Peyer's patch (tissue), 4 donors: ENCODE measurements at regions not wholly inside any gene's neighbourhood (a gene's known extent, or its start where the extent isn't known, plus 50 kb on each side); places are given as distances from the start of the nearest gene placed in this dataset.

Experiments
- DNase-seq, 3 donors: peaks; one replicate each; pipeline ENCODE4 v3.0.0-alpha.2; 2017 to 2019
- H3K27ac ChIP-seq, 4 donors: fragments of 200-600 bp; sonication (generic); one replicate each; pipeline ENCODE4 v1.5.1; 2016 to 2019
- H3K27me3 ChIP-seq, 2 donors: fragments of 200-600 bp; sonication (generic); one replicate each; pipeline ENCODE4 v1.5.1; 2019
- H3K36me3 ChIP-seq, 3 donors: fragments of 200-600 bp; sonication (generic); one replicate each; pipeline ENCODE4 v1.5.1; 2016 to 2019
- H3K4me1 ChIP-seq, 4 donors: fragments of 200-600 bp; sonication (generic); one replicate each; pipeline ENCODE4 v1.5.1; 2016 to 2019
- H3K4me3 ChIP-seq, 4 donors: fragments of 200-600 bp; sonication (generic); 1 replicate in 3 of 4; 2 replicates in 1 of 4; pipeline ENCODE4 v1.5.1; 2016 to 2019; ENCODE audit warnings: mild to moderate bottlenecking in 1 of 4
- H3K9me3 ChIP-seq, 4 donors: fragments of 200-600 bp; sonication (generic); one replicate each; pipeline ENCODE4 v1.5.1; 2016 to 2019; ENCODE audit warnings: mild to moderate bottlenecking in 1 of 4
- CTCF ChIP-seq, 6 experiments: fragments of 450-650 bp in 4 of 6; fragments of 200-600 bp in 2 of 6; sonication (generic) in 1 of 6; IDR thresholded peaks; one replicate each; pipeline ENCODE4 v1.5.1; 2017 to 2019; ENCODE audit warnings: antibody characterized with exemption in 6 of 6, mild to moderate bottlenecking in 3 of 6, moderate library complexity in 1 of 6
- POLR2A ChIP-seq, 2 donors: fragments of 450-650 bp; IDR thresholded peaks; one replicate each; pipeline ENCODE4 v1.5.1; 2017; ENCODE audit warnings: antibody characterized with exemption in 2 of 2, mild to moderate bottlenecking in 2 of 2, moderate library complexity in 2 of 2

- DNase-seq = no peak
- no peak overlapping the region for H3K27ac ChIP-seq
- H3K27me3 ChIP-seq = no peaks in the 10 kb centered on the region
- H3K4me1 ChIP-seq = no peaks in the 10 kb centered on the region
- TF ChIP-seq POLR2A (IDR thresholded peaks at IDR 0.05) = no peak
- TF ChIP-seq CTCF (IDR thresholded peaks at IDR 0.05) = no peak
- H3K9me3 ChIP-seq = no peaks in the 10 kb centered on the region
- no peak overlapping the region for H3K4me3 ChIP-seq
- H3K36me3 ChIP-seq = no peaks in the 10 kb centered on the region
These were observed 1144.0 kb upstream of the NUDT12 start for GRCh38 chr5:104706600-104706999.

- no peaks in the 10 kb centered on the region for H3K36me3 ChIP-seq
- no peak overlapping the region for H3K4me3 ChIP-seq
- H3K27ac ChIP-seq = no peak overlapping the region
- DNase-seq = no peak
- no peaks in the 10 kb centered on the region for H3K27me3 ChIP-seq
- TF ChIP-seq CTCF (IDR thresholded peaks at IDR 0.05) (no peak), POLR2A (IDR thresholded peaks at IDR 0.05) (no peak)
- peaks cover 0 to 14% (median 4%) of the 10 kb centered on the region in 4 donors for H3K9me3 ChIP-seq
- no peaks in the 10 kb centered on the region for H3K4me1 ChIP-seq
These were observed 1139.6 kb upstream of the NUDT12 start for GRCh38 chr5:104702212-104702611.

- H3K36me3 ChIP-seq = no peaks in the 10 kb centered on the region
- peaks cover 0 to 14% (median 4%) of the 10 kb centered on the region in 4 donors for H3K9me3 ChIP-seq
- no peaks in the 10 kb centered on the region for H3K4me1 ChIP-seq
- H3K4me3 ChIP-seq = no peak overlapping the region
- H3K27me3 ChIP-seq = no peaks in the 10 kb centered on the region
- DNase-seq = no peak
- no peak overlapping the region for H3K27ac ChIP-seq
- TF ChIP-seq POLR2A (IDR thresholded peaks at IDR 0.05) (no peak), CTCF (IDR thresholded peaks at IDR 0.05) (no peak)
These were observed 1136.8 kb upstream of the NUDT12 start for GRCh38 chr5:104699438-104699837.

- no peak overlapping the region for H3K4me3 ChIP-seq
- TF ChIP-seq POLR2A (IDR thresholded peaks at IDR 0.05) (no peak), CTCF (IDR thresholded peaks at IDR 0.05) (no peak)
- no peak overlapping the region for H3K27ac ChIP-seq
- H3K27me3 ChIP-seq = no peaks in the 10 kb centered on the region
- DNase-seq = no peak
- no peaks in the 10 kb centered on the region for H3K4me1 ChIP-seq
- no peaks in the 10 kb centered on the region for H3K9me3 ChIP-seq
- H3K36me3 ChIP-seq = no peaks in the 10 kb centered on the region
These were observed 1098.7 kb upstream of the NUDT12 start for GRCh38 chr5:104661256-104661655.

GRCh38 chr5:104659497-104659896 lies 1096.9 kb upstream of the NUDT12 start:
- TF ChIP-seq CTCF (IDR thresholded peaks at IDR 0.05) (no peak), POLR2A (IDR thresholded peaks at IDR 0.05) (no peak)
- Histone ChIP-seq H3K4me3 (no peak overlapping the region), H3K9me3 (no peaks in the 10 kb centered on the region), H3K36me3 (no peaks in the 10 kb centered on the region), H3K4me1 (no peaks in the 10 kb centered on the region), H3K27me3 (no peaks in the 10 kb centered on the region), H3K27ac (no peak overlapping the region)
- no peak for DNase-seq

- Histone ChIP-seq H3K27me3 (no peaks in the 10 kb centered on the region), H3K27ac (no peak overlapping the region), H3K36me3 (no peaks in the 10 kb centered on the region), H3K4me1 (no peaks in the 10 kb centered on the region), H3K4me3 (no peak overlapping the region), H3K9me3 (no peaks in the 10 kb centered on the region)
- TF ChIP-seq CTCF (IDR thresholded peaks at IDR 0.05) (no peak), POLR2A (IDR thresholded peaks at IDR 0.05) (no peak)
- DNase-seq = no peak
These were observed 1089.8 kb upstream of the NUDT12 start for GRCh38 chr5:104652271-104652861.
